HEK293 (cell line): ENCODE measurements at regions not wholly inside any gene's neighbourhood (a gene's known extent, or its start where the extent isn't known, plus 50 kb on each side); places are given as distances from the start of the nearest gene placed in this dataset.

ENCODE experiments used
- ATF2 ChIP-seq: fragments of 450-650 bp; formaldehyde crosslinking; IDR thresholded peaks from 2 replicates; pipeline ENCODE4 v1.5.1; 2016; ENCODE audit warnings: missing biosample characterization, missing genetic modification characterization, low read depth
- CTCF ChIP-seq: fragments of 450-650 bp; formaldehyde crosslinking; IDR thresholded peaks from 2 replicates; pipeline ENCODE4 v1.5.1; 2016; ENCODE audit warnings: missing biosample characterization, missing genetic modification characterization
- GLI2 ChIP-seq: fragments of 450-650 bp; formaldehyde crosslinking; IDR thresholded peaks from 2 replicates; pipeline ENCODE4; 2017; ENCODE audit warnings: missing biosample characterization, missing genetic modification characterization, low read depth, borderline replicate concordance
- HIC1 ChIP-seq: fragments of 450-650 bp; formaldehyde crosslinking; IDR thresholded peaks from 2 replicates; pipeline ENCODE4 v1.5.1; 2016; ENCODE audit warnings: missing biosample characterization, missing genetic modification characterization
- MYNN ChIP-seq: fragments of 450-650 bp; formaldehyde crosslinking; IDR thresholded peaks from 2 replicates; pipeline ENCODE4 v1.5.1; 2016; ENCODE audit warnings: missing biosample characterization, missing genetic modification characterization, borderline replicate concordance
- PRDM6 ChIP-seq: fragments of 450-650 bp; formaldehyde crosslinking; IDR thresholded peaks from 2 replicates; pipeline ENCODE4 v1.5.1; 2017; ENCODE audit warnings: missing biosample characterization, missing genetic modification characterization
- TCF7L2 ChIP-seq: IDR thresholded peaks from 2 replicates; pipeline ENCODE4 v1.6.1; 2011; ENCODE audit warnings: low read depth, mild to moderate bottlenecking, inconsistent platforms, low read length, moderate library complexity, borderline replicate concordance
- ZEB2 ChIP-seq: fragments of 450-650 bp; formaldehyde crosslinking; IDR thresholded peaks from 2 replicates; pipeline ENCODE4 v1.5.1; 2016; ENCODE audit warnings: missing biosample characterization, missing genetic modification characterization
- ZNF202 ChIP-seq: fragments of 450-650 bp; formaldehyde crosslinking; IDR thresholded peaks from 2 replicates; pipeline ENCODE4 v1.5.1; 2016; ENCODE audit warnings: missing biosample characterization, missing genetic modification characterization, borderline replicate concordance
- ZNF266 ChIP-seq: fragments of 450-650 bp; formaldehyde crosslinking; IDR thresholded peaks from 2 replicates; pipeline ENCODE4 v1.5.1; 2016; ENCODE audit warnings: missing biosample characterization, missing genetic modification characterization, low read depth
- ZNF777 ChIP-seq: fragments of 450-650 bp; formaldehyde crosslinking; IDR thresholded peaks from 2 replicates; pipeline ENCODE4 v1.5.1; 2017; ENCODE audit warnings: missing biosample characterization, missing genetic modification characterization, borderline replicate concordance
- ZSCAN5A ChIP-seq: fragments of 450-650 bp; formaldehyde crosslinking; IDR thresholded peaks from 2 replicates; pipeline ENCODE4 v1.5.1; 2016; ENCODE audit warnings: missing biosample characterization, missing genetic modification characterization

GRCh38 chr2:181203916-181204315 is 223.5 kb downstream of the UBE2E3 start:
- TF ChIP-seq MYNN (tag by site-specific recombination) = no peak
- no peak for TF ChIP-seq CTCF (tag by site-specific recombination)
- TF ChIP-seq HIC1 = no peak
- TF ChIP-seq TCF7L2 = no peak
- TF ChIP-seq ATF2 (tag by site-specific recombination) = no peak
- TF ChIP-seq ZNF266 (tag by site-specific recombination) = no peak
- no peak for TF ChIP-seq ZNF777
- TF ChIP-seq PRDM6 (tag by site-specific recombination) = no peak
- no peak for TF ChIP-seq ZEB2 (tag by site-specific recombination)
- TF ChIP-seq GLI2 = no peak
- no peak for TF ChIP-seq ZSCAN5A (tag by site-specific recombination)
- no peak for TF ChIP-seq ZNF202 (tag by site-specific recombination)
